ENCODE measurements at regions not wholly inside any gene's neighbourhood (a gene's known extent, or its start where the extent isn't known, plus 50 kb on each side); places are given as distances from the start of the nearest gene placed in this dataset.

DNA sequence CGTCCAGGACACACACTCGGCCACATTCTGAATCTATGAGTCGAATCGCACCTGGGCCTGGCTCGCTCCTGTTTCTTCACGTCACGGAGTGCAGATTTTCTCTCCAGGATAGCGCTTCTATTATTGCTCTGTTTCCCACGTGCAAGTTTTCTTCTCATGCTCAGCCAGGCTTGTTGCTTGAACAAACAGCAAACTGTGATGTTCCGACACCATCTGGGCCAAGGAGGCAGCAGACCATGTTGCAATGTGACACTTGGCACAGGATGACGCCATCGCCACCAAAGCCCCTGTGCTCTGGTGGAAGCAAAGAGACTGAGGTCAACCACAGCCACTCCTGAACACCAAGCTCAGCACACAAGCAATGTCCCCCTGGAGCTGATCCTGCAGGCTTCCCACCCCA lies 507.1 kb upstream of the ADARB2 start:
- H3K27me3 ChIP-seq (ENCODE audit: control insufficient read depth, insufficient read depth, low read length, poor library complexity, severe bottlenecking): no peaks in the 10 kb centered on the region
- H3K36me3 ChIP-seq (ENCODE audit: control insufficient read depth, insufficient read depth, low read length): no peaks in the 10 kb centered on the region
- no peak overlapping the region for H3K4me3 ChIP-seq (ENCODE audit: insufficient read depth, low read depth, low read length)
- WGBS, 2 experiments: 91 to 93% methylated on average over 12 of the region's 12 CpGs
- no peaks in the 10 kb centered on the region for H3K4me1 ChIP-seq (ENCODE audit: control insufficient read depth, insufficient read depth, low read length)
- no peak overlapping the region for H3K27ac ChIP-seq (ENCODE audit: insufficient read depth, low read depth, low read length, poor library complexity, severe bottlenecking)
- H3K9me3 ChIP-seq (ENCODE audit: control insufficient read depth, low read length): no peaks in the 10 kb centered on the region

- peaks cover 2% of the 10 kb centered on the region for H3K9me3 ChIP-seq (ENCODE audit: control insufficient read depth, low read length)
- 92% methylated on average over 5 of the region's 5 CpGs for WGBS, 2 experiments
- H3K4me3 ChIP-seq (ENCODE audit: insufficient read depth, low read depth, low read length): no peak overlapping the region
- no peaks in the 10 kb centered on the region for H3K4me1 ChIP-seq (ENCODE audit: control insufficient read depth, insufficient read depth, low read length)
- H3K27me3 ChIP-seq (ENCODE audit: control insufficient read depth, insufficient read depth, low read length, poor library complexity, severe bottlenecking): no peaks in the 10 kb centered on the region
- no peaks in the 10 kb centered on the region for H3K36me3 ChIP-seq (ENCODE audit: control insufficient read depth, insufficient read depth, low read length)
- no peak overlapping the region for H3K27ac ChIP-seq (ENCODE audit: insufficient read depth, low read depth, low read length, poor library complexity, severe bottlenecking)
These were observed 499.6 kb upstream of the ADARB2 start for GRCh38 chr10:2236876-2237275.

GRCh38 chr10:2232479-2232878 lies 495.2 kb upstream of the ADARB2 start:
- H3K4me1 ChIP-seq (ENCODE audit: control insufficient read depth, insufficient read depth, low read length): no peaks in the 10 kb centered on the region
- no peaks in the 10 kb centered on the region for H3K27me3 ChIP-seq (ENCODE audit: control insufficient read depth, insufficient read depth, low read length, poor library complexity, severe bottlenecking)
- no peak overlapping the region for H3K4me3 ChIP-seq (ENCODE audit: insufficient read depth, low read depth, low read length)
- H3K27ac ChIP-seq (ENCODE audit: insufficient read depth, low read depth, low read length, poor library complexity, severe bottlenecking): no peak overlapping the region
- no peaks in the 10 kb centered on the region for H3K36me3 ChIP-seq (ENCODE audit: control insufficient read depth, insufficient read depth, low read length)
- 91 to 96% methylated on average over 11 of the region's 11 CpGs for WGBS, 2 experiments
- no peaks in the 10 kb centered on the region for H3K9me3 ChIP-seq (ENCODE audit: control insufficient read depth, low read length)

- 80% methylated on average over 1 of the region's 1 CpG; no CpG with 5 or more reads in 1 of the 2 experiments for WGBS, 2 experiments
- Histone ChIP-seq H3K4me3 (ENCODE audit: insufficient read depth, low read depth, low read length) (no peak overlapping the region), H3K9me3 (ENCODE audit: control insufficient read depth, low read length) (no peaks in the 10 kb centered on the region), H3K27ac (ENCODE audit: insufficient read depth, low read depth, low read length, poor library complexity, severe bottlenecking) (no peak overlapping the region), H3K4me1 (ENCODE audit: control insufficient read depth, insufficient read depth, low read length) (no peaks in the 10 kb centered on the region), H3K36me3 (ENCODE audit: control insufficient read depth, insufficient read depth, low read length) (no peaks in the 10 kb centered on the region), H3K27me3 (ENCODE audit: control insufficient read depth, insufficient read depth, low read length, poor library complexity, severe bottlenecking) (no peaks in the 10 kb centered on the region)
These were observed 493.2 kb upstream of the ADARB2 start for GRCh38 chr10:2230478-2230877.

DNA sequence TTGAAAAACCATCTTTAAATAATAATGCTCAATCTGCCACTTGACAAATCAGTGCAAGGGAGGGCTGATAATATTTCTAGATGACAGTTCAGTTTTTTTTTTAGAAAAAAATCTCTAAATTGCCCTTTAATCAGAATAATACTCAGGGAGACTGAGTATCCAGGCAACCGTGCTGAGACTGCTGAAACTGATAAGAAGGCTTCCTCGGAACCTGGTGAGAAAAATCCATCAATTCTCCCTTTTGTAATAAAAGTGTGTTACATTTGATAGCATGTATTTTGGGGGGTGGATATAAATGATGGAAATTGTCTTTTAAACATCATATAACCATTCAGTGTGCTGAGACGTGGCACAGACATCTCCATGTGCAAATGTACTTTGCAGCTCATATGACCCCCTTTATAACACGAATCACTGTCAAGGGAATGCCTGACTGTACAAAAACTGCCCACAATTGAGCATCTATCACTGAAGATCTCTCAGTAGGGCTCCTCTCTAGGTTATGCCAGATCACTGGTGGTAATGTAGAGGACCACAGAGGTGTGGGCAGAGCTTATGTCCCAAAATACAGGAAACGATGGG lies 491.1 kb upstream of the ADARB2 start:
- Histone ChIP-seq H3K9me3 (ENCODE audit: control insufficient read depth, low read length) (no peaks in the 10 kb centered on the region), H3K27me3 (ENCODE audit: control insufficient read depth, insufficient read depth, low read length, poor library complexity, severe bottlenecking) (no peaks in the 10 kb centered on the region), H3K4me3 (ENCODE audit: insufficient read depth, low read depth, low read length) (no peak overlapping the region), H3K4me1 (ENCODE audit: control insufficient read depth, insufficient read depth, low read length) (no peaks in the 10 kb centered on the region), H3K27ac (ENCODE audit: insufficient read depth, low read depth, low read length, poor library complexity, severe bottlenecking) (no peak overlapping the region), H3K36me3 (ENCODE audit: control insufficient read depth, insufficient read depth, low read length) (no peaks in the 10 kb centered on the region)
- WGBS, 2 experiments: 90 to 94% methylated on average over 5 of the region's 5 CpGs

DNA sequence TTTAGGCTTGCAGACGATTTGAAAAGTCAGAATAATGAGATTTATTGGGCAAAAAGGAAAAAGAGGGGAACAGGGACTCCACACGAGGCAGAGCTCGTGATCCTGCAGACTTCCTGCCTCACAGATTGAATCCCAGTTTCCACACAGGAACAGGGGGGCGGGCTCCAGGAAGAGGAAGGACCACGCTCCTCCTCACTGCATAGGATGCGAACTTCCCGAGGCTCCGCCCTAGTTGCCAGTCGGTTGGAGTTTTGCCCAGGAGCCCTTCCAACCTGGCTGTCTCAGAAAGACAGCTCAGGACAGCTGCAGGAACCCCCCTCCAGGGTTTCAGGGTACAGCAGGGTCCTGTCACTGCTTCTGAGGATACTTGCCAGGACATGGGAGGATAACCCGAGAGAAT lies 488.3 kb upstream of the ADARB2 start:
- no peak overlapping the region for H3K4me3 ChIP-seq (ENCODE audit: insufficient read depth, low read depth, low read length)
- no peaks in the 10 kb centered on the region for H3K36me3 ChIP-seq (ENCODE audit: control insufficient read depth, insufficient read depth, low read length)
- no peaks in the 10 kb centered on the region for H3K27me3 ChIP-seq (ENCODE audit: control insufficient read depth, insufficient read depth, low read length, poor library complexity, severe bottlenecking)
- H3K4me1 ChIP-seq (ENCODE audit: control insufficient read depth, insufficient read depth, low read length): no peaks in the 10 kb centered on the region
- WGBS, 2 experiments: 94 to 95% methylated on average over 10 of the region's 10 CpGs
- no peak overlapping the region for H3K27ac ChIP-seq (ENCODE audit: insufficient read depth, low read depth, low read length, poor library complexity, severe bottlenecking)
- H3K9me3 ChIP-seq (ENCODE audit: control insufficient read depth, low read length): no peaks in the 10 kb centered on the region

- WGBS, 2 experiments: 88 to 90% methylated on average over 8 of the region's 8 CpGs
- Histone ChIP-seq H3K36me3 (ENCODE audit: control insufficient read depth, insufficient read depth, low read length) (no peaks in the 10 kb centered on the region), H3K4me3 (ENCODE audit: insufficient read depth, low read depth, low read length) (no peak overlapping the region), H3K4me1 (ENCODE audit: control insufficient read depth, insufficient read depth, low read length) (no peaks in the 10 kb centered on the region), H3K27ac (ENCODE audit: insufficient read depth, low read depth, low read length, poor library complexity, severe bottlenecking) (no peak overlapping the region), H3K9me3 (ENCODE audit: control insufficient read depth, low read length) (no peaks in the 10 kb centered on the region), H3K27me3 (ENCODE audit: control insufficient read depth, insufficient read depth, low read length, poor library complexity, severe bottlenecking) (no peaks in the 10 kb centered on the region)
These were observed 486.4 kb upstream of the ADARB2 start for GRCh38 chr10:2223548-2224320.

DNA sequence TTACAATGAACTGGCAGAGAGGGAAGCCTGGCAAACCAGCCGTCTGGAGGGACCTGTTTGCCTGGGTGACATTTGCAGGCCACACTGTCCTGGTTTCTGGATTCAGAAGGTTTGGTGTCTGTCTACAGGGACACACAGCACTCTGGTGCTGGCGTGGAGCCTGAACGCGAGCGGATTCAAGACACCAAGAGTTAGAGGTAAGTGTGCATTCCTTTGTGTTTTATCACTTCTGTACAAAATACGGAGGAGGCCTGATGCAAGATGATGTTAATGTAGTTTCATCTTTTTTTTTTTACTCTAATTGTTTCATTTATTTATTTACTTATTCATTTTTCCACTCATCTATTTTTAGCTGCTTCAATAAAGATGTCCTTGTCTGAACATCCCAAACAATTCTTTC lies 485.3 kb upstream of the ADARB2 start:
- no peaks in the 10 kb centered on the region for H3K27me3 ChIP-seq (ENCODE audit: control insufficient read depth, insufficient read depth, low read length, poor library complexity, severe bottlenecking)
- no peak overlapping the region for H3K4me3 ChIP-seq (ENCODE audit: insufficient read depth, low read depth, low read length)
- H3K4me1 ChIP-seq (ENCODE audit: control insufficient read depth, insufficient read depth, low read length): no peaks in the 10 kb centered on the region
- 92 to 98% methylated on average over 5 of the region's 6 CpGs for WGBS, 2 experiments
- no peaks in the 10 kb centered on the region for H3K36me3 ChIP-seq (ENCODE audit: control insufficient read depth, insufficient read depth, low read length)
- no peaks in the 10 kb centered on the region for H3K9me3 ChIP-seq (ENCODE audit: control insufficient read depth, low read length)
- H3K27ac ChIP-seq (ENCODE audit: insufficient read depth, low read depth, low read length, poor library complexity, severe bottlenecking): no peak overlapping the region

DNA sequence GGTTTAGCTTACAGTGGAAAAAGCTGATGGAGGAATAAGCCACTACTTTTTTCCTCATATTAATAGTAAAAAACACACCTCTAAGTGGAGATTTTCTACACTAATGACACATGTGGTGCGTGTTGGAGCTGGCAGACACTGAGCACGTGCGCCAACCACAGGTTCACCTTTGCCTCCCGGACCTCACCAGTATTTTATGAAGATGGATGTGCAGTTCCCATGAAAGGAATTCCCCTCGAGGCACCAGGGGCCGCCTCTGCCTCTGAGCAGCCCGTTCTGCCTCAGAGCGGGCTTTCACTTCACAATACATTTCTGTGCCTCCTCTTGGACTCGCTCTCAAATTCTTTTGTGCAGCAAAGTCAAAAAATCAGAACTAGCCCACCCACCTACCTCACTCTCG lies 477.5 kb upstream of the ADARB2 start:
- H3K27me3 ChIP-seq (ENCODE audit: control insufficient read depth, insufficient read depth, low read length, poor library complexity, severe bottlenecking): no peaks in the 10 kb centered on the region
- 83 to 84% methylated on average over 10 of the region's 10 CpGs for WGBS, 2 experiments
- H3K4me1 ChIP-seq (ENCODE audit: control insufficient read depth, insufficient read depth, low read length): no peaks in the 10 kb centered on the region
- H3K27ac ChIP-seq (ENCODE audit: insufficient read depth, low read depth, low read length, poor library complexity, severe bottlenecking): no peak overlapping the region
- H3K4me3 ChIP-seq (ENCODE audit: insufficient read depth, low read depth, low read length): no peak overlapping the region
- H3K9me3 ChIP-seq (ENCODE audit: control insufficient read depth, low read length): no peaks in the 10 kb centered on the region
- no peaks in the 10 kb centered on the region for H3K36me3 ChIP-seq (ENCODE audit: control insufficient read depth, insufficient read depth, low read length)

DNA sequence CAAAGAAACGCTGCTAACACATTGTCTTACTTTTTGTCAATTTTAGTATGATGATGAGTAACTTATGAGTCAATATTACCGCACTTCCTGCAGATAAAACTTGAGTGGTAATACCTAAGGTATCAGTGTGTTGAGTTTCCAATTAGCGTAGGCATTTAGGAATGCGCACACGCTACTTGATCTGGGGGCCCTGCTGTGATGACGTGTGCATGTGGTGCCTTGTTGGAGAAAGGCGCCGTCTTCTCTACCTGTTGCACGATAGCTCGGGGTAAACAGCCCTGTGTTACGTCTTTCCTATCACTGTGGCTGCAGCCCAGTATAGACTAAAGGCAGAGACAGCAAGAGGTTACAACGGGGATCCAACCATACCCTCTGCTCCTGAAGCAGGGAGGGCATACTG lies 476.8 kb upstream of the ADARB2 start:
- Histone ChIP-seq H3K36me3 (ENCODE audit: control insufficient read depth, insufficient read depth, low read length) (no peaks in the 10 kb centered on the region), H3K27me3 (ENCODE audit: control insufficient read depth, insufficient read depth, low read length, poor library complexity, severe bottlenecking) (no peaks in the 10 kb centered on the region), H3K4me3 (ENCODE audit: insufficient read depth, low read depth, low read length) (no peak overlapping the region), H3K4me1 (ENCODE audit: control insufficient read depth, insufficient read depth, low read length) (no peaks in the 10 kb centered on the region), H3K27ac (ENCODE audit: insufficient read depth, low read depth, low read length, poor library complexity, severe bottlenecking) (no peak overlapping the region), H3K9me3 (ENCODE audit: control insufficient read depth, low read length) (no peaks in the 10 kb centered on the region)
- WGBS, 2 experiments: 95 to 96% methylated on average over 12 of the region's 12 CpGs

Data from ectodermal cell (in vitro differentiated cells).